GM12891 (cell line): ENCODE measurements at regions not wholly inside any gene's neighbourhood (a gene's known extent, or its start where the extent isn't known, plus 50 kb on each side); places are given as distances from the start of the nearest gene placed in this dataset.

Experiments
- DNase-seq: peaks from one replicate; pipeline ENCODE4 v3.0.0; 2011; ENCODE audit warnings: low spot score; ENCODE audit not compliant: insufficient read length
- FAIRE-seq: peaks from 2 replicates; lab custom pipeline; 2011; peaks lifted over from hg19 to GRCh38; lab: Jason Lieb, UNC
- PAX5 ChIP-seq: IDR thresholded peaks from 2 replicates; pipeline ENCODE4 v1.6.1; 2011; ENCODE audit warnings: low read length, moderate library complexity, mild to moderate bottlenecking; ENCODE audit not compliant: insufficient read depth, severe bottlenecking
- POLR2A ChIP-seq: IDR thresholded peaks from 2 replicates; pipeline ENCODE4 v1.6.1; 2011; ENCODE audit warnings: low read depth, low read length, control low read depth
- POLR2AphosphoS5 ChIP-seq: IDR thresholded peaks from 2 replicates; pipeline ENCODE4 v1.6.1; 2011; ENCODE audit warnings: low read depth, low read length, control low read depth
- POU2F2 ChIP-seq: IDR thresholded peaks from 2 replicates; pipeline ENCODE4 v1.6.1; 2011; ENCODE audit warnings: low read depth, mild to moderate bottlenecking, control low read depth, low read length, moderate library complexity
- SPI1 ChIP-seq: IDR thresholded peaks from 2 replicates; pipeline ENCODE4 v1.6.1; 2011; ENCODE audit warnings: low read depth, low read length, control low read depth
- TAF1 ChIP-seq: IDR thresholded peaks from 2 replicates; pipeline ENCODE4 v1.6.1; 2011; ENCODE audit warnings: low read depth, low read length, control low read depth

GRCh38 chr1:69195136-69195535 lies 372.6 kb upstream of the LRRC7 start:
- FAIRE-seq = no peak
- TF ChIP-seq SPI1 (no peak), TAF1 (no peak), POLR2AphosphoS5 (no peak), POU2F2 (no peak), PAX5 (no peak), POLR2A (no peak)
- DNase-seq = no peak

- DNase-seq (no peak), FAIRE-seq (no peak)
- no peak for TF ChIP-seq POU2F2
Observed at GRCh38 chr1:69196071-69196470, 371.7 kb upstream of the LRRC7 start.

- no peak for FAIRE-seq
- TF ChIP-seq POLR2AphosphoS5 (no peak), PAX5 (no peak), POU2F2 (no peak), TAF1 (no peak), SPI1 (no peak), POLR2A (no peak)
- no peak for DNase-seq
Observed at GRCh38 chr1:69197816-69198215, 369.9 kb upstream of the LRRC7 start.

- no peak for TF ChIP-seq POLR2A
- FAIRE-seq = no peak
Observed at GRCh38 chr1:69201716-69202115, 366.0 kb upstream of the LRRC7 start.

GRCh38 chr1:69203166-69203565 lies 364.6 kb upstream of the LRRC7 start:
- FAIRE-seq = no peak

More at GRCh38 chr1:69201716-69202115, 366.0 kb upstream of the LRRC7 start:
- DNase-seq = no peak

GRCh38 chr1:69213644-69214043 lies 354.1 kb upstream of the LRRC7 start:
- TF ChIP-seq POLR2AphosphoS5 = no peak
- TF ChIP-seq TAF1 = no peak
- TF ChIP-seq PAX5 = no peak
- no peak for TF ChIP-seq SPI1
- no peak for TF ChIP-seq POLR2A
- TF ChIP-seq POU2F2 = no peak
- DNase-seq (no peak), FAIRE-seq (no peak)

More at GRCh38 chr1:69203166-69203565, 364.6 kb upstream of the LRRC7 start:
- TF ChIP-seq SPI1 = no peak
- no peak for DNase-seq

GRCh38 chr1:69215883-69216282 lies 351.8 kb upstream of the LRRC7 start:
- no peak for TF ChIP-seq PAX5
- TF ChIP-seq POLR2A = no peak
- TF ChIP-seq SPI1 = no peak
- TF ChIP-seq TAF1 = no peak
- no peak for TF ChIP-seq POU2F2
- no peak for TF ChIP-seq POLR2AphosphoS5
- DNase-seq (no peak), FAIRE-seq (no peak)

- no peak for TF ChIP-seq POU2F2
- no peak for TF ChIP-seq TAF1
- TF ChIP-seq POLR2A = no peak
- TF ChIP-seq POLR2AphosphoS5 = no peak
- no peak for TF ChIP-seq SPI1
- TF ChIP-seq PAX5 = no peak
- DNase-seq (no peak), FAIRE-seq (no peak)
Observed at GRCh38 chr1:69220672-69221071, 347.1 kb upstream of the LRRC7 start.

- no peak for FAIRE-seq
- DNase-seq = no peak
- TF ChIP-seq TAF1 (no peak), POU2F2 (no peak), PAX5 (no peak), SPI1 (no peak), POLR2AphosphoS5 (no peak), POLR2A (no peak)
Observed at GRCh38 chr1:69221524-69221923, 346.2 kb upstream of the LRRC7 start.

- TF ChIP-seq POLR2A (no peak), TAF1 (no peak), POLR2AphosphoS5 (no peak), POU2F2 (no peak), PAX5 (no peak), SPI1 (no peak)
- DNase-seq (no peak), FAIRE-seq (no peak)
Observed at GRCh38 chr1:69223156-69223555, 344.6 kb upstream of the LRRC7 start.

GRCh38 chr1:69228501-69228900 lies 339.2 kb upstream of the LRRC7 start:
- DNase-seq (no peak), FAIRE-seq (no peak)
- TF ChIP-seq POLR2A (no peak), POU2F2 (no peak), TAF1 (no peak), SPI1 (no peak)
